Activated CD4-positive, alpha-beta memory T cell treated with anti-CD3 and anti-CD28 coated beads, Interleukin-2, amount 10 ng/mL, durations not matched to agents 7 days and 5 days (primary cell): ENCODE measurements at regions not wholly inside any gene's neighbourhood (a gene's known extent, or its start where the extent isn't known, plus 50 kb on each side); places are given as distances from the start of the nearest gene placed in this dataset.
"Not testable (repeated sequence)": the region's sequence is repeated elsewhere in the genome, so short reads cannot be mapped to it uniquely, and the experiment has no call there.

Source experiments
- CTCF ChIA-PET: fragments of 350-600 bp; sonication (Branson Sonifier 250); formaldehyde crosslinking; loops from one replicate; lab custom pipeline; 2021; ENCODE audit warnings: antibody characterized with exemption, inconsistent platforms; lab: Charles Lee
- POLR2A ChIA-PET: fragments of 350-600 bp; sonication (Branson Sonifier 250); formaldehyde crosslinking; loops from one replicate; lab custom pipeline; 2021; ENCODE audit warnings: antibody characterized with exemption; lab: Charles Lee
- DNase-seq: peaks from one replicate; pipeline ENCODE4 v3.0.0-alpha.2; 2020
- H3K27ac Mint-ChIP-seq: one replicate; pipeline ENCODE4 v1.8.0; 2021; ENCODE audit warnings: mild to moderate bottlenecking, mixed read lengths
- H3K27me3 Mint-ChIP-seq: one replicate; pipeline ENCODE4 v1.8.0; 2021; ENCODE audit warnings: mixed read lengths
- H3K36me3 Mint-ChIP-seq: one replicate; pipeline ENCODE4 v1.8.0; 2021; ENCODE audit warnings: low read depth, mixed read lengths
- H3K4me1 Mint-ChIP-seq: one replicate; pipeline ENCODE4 v1.8.0; 2021; ENCODE audit warnings: mixed read lengths
- H3K4me3 Mint-ChIP-seq: one replicate; pipeline ENCODE4 v1.8.0; 2021; ENCODE audit warnings: mild to moderate bottlenecking, mixed read lengths
- H3K9me3 Mint-ChIP-seq: one replicate; pipeline ENCODE4 v1.8.0; 2021; ENCODE audit warnings: mixed read lengths

- no peak for DNase-seq
- ChIA-PET POLR2A (interaction anchor here (1.0 kb wide), 1 partner anchor 15 kb away, joined by 3 read pairs; no protein-coding TSS in a partner anchor), CTCF (no interaction called here)
- H3K4me1 Mint-ChIP-seq: no peaks in the 10 kb centered on the region
- H3K27me3 Mint-ChIP-seq: peaks cover 14% of the 10 kb centered on the region
- H3K4me3 Mint-ChIP-seq: no peak overlapping the region
- H3K9me3 Mint-ChIP-seq: no peaks in the 10 kb centered on the region
- no peaks in the 10 kb centered on the region for H3K36me3 Mint-ChIP-seq
- H3K27ac Mint-ChIP-seq: no peak overlapping the region
These were observed 57.4 kb upstream of the NOTCH1 start for GRCh38 chr9:136603216-136603615.

- H3K27me3 Mint-ChIP-seq: peaks cover 12% of the 10 kb centered on the region
- ChIA-PET CTCF (no interaction called here), POLR2A (no interaction called here)
- H3K4me1 Mint-ChIP-seq: no peaks in the 10 kb centered on the region
- H3K9me3 Mint-ChIP-seq: no peaks in the 10 kb centered on the region
- DNase-seq: no peak
- no peak overlapping the region for H3K27ac Mint-ChIP-seq
- no peaks in the 10 kb centered on the region for H3K36me3 Mint-ChIP-seq
- H3K4me3 Mint-ChIP-seq: no peak overlapping the region
These were observed 56.5 kb upstream of the NOTCH1 start for GRCh38 chr9:136602193-136602885.

- H3K9me3 Mint-ChIP-seq, H3K36me3 Mint-ChIP-seq, H3K4me1 Mint-ChIP-seq, H3K4me3 Mint-ChIP-seq, POLR2A ChIA-PET, DNase-seq, H3K27ac Mint-ChIP-seq, CTCF ChIA-PET: not testable (repeated sequence)
- peaks cover 12% of the 10 kb centered on the region for H3K27me3 Mint-ChIP-seq
These were observed 55.6 kb upstream of the NOTCH1 start for GRCh38 chr9:136601250-136601973.

- POLR2A ChIA-PET: no interaction called here
- peaks cover 12% of the 10 kb centered on the region for H3K27me3 Mint-ChIP-seq
These were observed 54.2 kb upstream of the NOTCH1 start for GRCh38 chr9:136599811-136600660.

GRCh38 chr9:136599074-136599531, 53.3 kb upstream of the NOTCH1 start:
- H3K9me3 Mint-ChIP-seq: no peaks in the 10 kb centered on the region

More at GRCh38 chr9:136599811-136600660, 54.2 kb upstream of the NOTCH1 start:
- no peak overlapping the region for H3K27ac Mint-ChIP-seq
- DNase-seq: no peak
- no peaks in the 10 kb centered on the region for H3K9me3 Mint-ChIP-seq
- no peaks in the 10 kb centered on the region for H3K4me1 Mint-ChIP-seq
- no peaks in the 10 kb centered on the region for H3K36me3 Mint-ChIP-seq
- H3K4me3 Mint-ChIP-seq: no peak overlapping the region
- CTCF ChIA-PET: no interaction called here

GRCh38 chr9:136598390-136599073, 52.7 kb upstream of the NOTCH1 start:
- H3K4me1 Mint-ChIP-seq, H3K36me3 Mint-ChIP-seq, DNase-seq, POLR2A ChIA-PET, H3K4me3 Mint-ChIP-seq, CTCF ChIA-PET, H3K27ac Mint-ChIP-seq, H3K9me3 Mint-ChIP-seq: not testable (repeated sequence)
- H3K27me3 Mint-ChIP-seq: peaks cover 12% of the 10 kb centered on the region

More at GRCh38 chr9:136599074-136599531, 53.3 kb upstream of the NOTCH1 start:
- Mint-ChIP-seq H3K27ac (no peak overlapping the region), H3K4me1 (no peaks in the 10 kb centered on the region), H3K27me3 (peaks cover 12% of the 10 kb centered on the region), H3K4me3 (no peak overlapping the region), H3K36me3 (no peaks in the 10 kb centered on the region)
- DNase-seq: no peak
- ChIA-PET CTCF (no interaction called here), POLR2A (no interaction called here)

GRCh38 chr9:136597965-136598364, 52.1 kb upstream of the NOTCH1 start:
- CTCF ChIA-PET: no interaction called here
- H3K4me1 Mint-ChIP-seq: no peaks in the 10 kb centered on the region
- peaks cover 12% of the 10 kb centered on the region for H3K27me3 Mint-ChIP-seq
- POLR2A ChIA-PET: no interaction called here
- no peak for DNase-seq
- H3K4me3 Mint-ChIP-seq: no peak overlapping the region
- no peaks in the 10 kb centered on the region for H3K9me3 Mint-ChIP-seq
- H3K27ac Mint-ChIP-seq: no peak overlapping the region
- H3K36me3 Mint-ChIP-seq: no peaks in the 10 kb centered on the region

GRCh38 chr9:136597141-136597885, 51.5 kb upstream of the NOTCH1 start:
- Mint-ChIP-seq H3K9me3 (no peaks in the 10 kb centered on the region), H3K4me1 (no peaks in the 10 kb centered on the region), H3K27me3 (peaks cover 8% of the 10 kb centered on the region), H3K4me3 (no peak overlapping the region), H3K36me3 (no peaks in the 10 kb centered on the region), H3K27ac (no peak overlapping the region)
- DNase-seq: no peak
- ChIA-PET POLR2A (no interaction called here), CTCF (no interaction called here)

- ChIA-PET POLR2A (no interaction called here), CTCF (no interaction called here)
- H3K4me3 Mint-ChIP-seq: no peak overlapping the region
- no peaks in the 10 kb centered on the region for H3K9me3 Mint-ChIP-seq
- H3K27me3 Mint-ChIP-seq: peaks cover 8% of the 10 kb centered on the region
- no peak for DNase-seq
- H3K27ac Mint-ChIP-seq: no peak overlapping the region
- no peaks in the 10 kb centered on the region for H3K4me1 Mint-ChIP-seq
- no peaks in the 10 kb centered on the region for H3K36me3 Mint-ChIP-seq
These were observed 50.8 kb upstream of the NOTCH1 start for GRCh38 chr9:136596630-136597031.

GRCh38 chr9:136596217-136596616, 50.4 kb upstream of the NOTCH1 start:
- POLR2A ChIA-PET: no interaction called here
- CTCF ChIA-PET: no interaction called here
- peaks cover 8% of the 10 kb centered on the region for H3K27me3 Mint-ChIP-seq
- H3K9me3 Mint-ChIP-seq: no peaks in the 10 kb centered on the region
- H3K27ac Mint-ChIP-seq: no peak overlapping the region
- H3K4me3 Mint-ChIP-seq: no peak overlapping the region
- H3K4me1 Mint-ChIP-seq: no peaks in the 10 kb centered on the region
- DNase-seq: no peak
- no peaks in the 10 kb centered on the region for H3K36me3 Mint-ChIP-seq

- no peak overlapping the region for H3K27ac Mint-ChIP-seq
- DNase-seq: no peak
- ChIA-PET POLR2A (no interaction called here), CTCF (no interaction called here)
- H3K9me3 Mint-ChIP-seq: no peaks in the 10 kb centered on the region
- peaks cover 2% of the 10 kb centered on the region for H3K27me3 Mint-ChIP-seq
- H3K36me3 Mint-ChIP-seq: no peaks in the 10 kb centered on the region
- no peak overlapping the region for H3K4me3 Mint-ChIP-seq
- H3K4me1 Mint-ChIP-seq: no peaks in the 10 kb centered on the region
These were observed 49.7 kb upstream of the NOTCH1 start for GRCh38 chr9:136595245-136596153.
